ENCODE measurements at regions not wholly inside any gene's neighbourhood (a gene's known extent, or its start where the extent isn't known, plus 50 kb on each side); places are given as distances from the start of the nearest gene placed in this dataset.

- TF ChIP-seq CTCF (IDR thresholded peaks at IDR 0.05; ENCODE audit: insufficient read depth, low read depth, low read length): no peak
- H3K4me3 ChIP-seq (ENCODE audit: low read depth, low read length): no peak overlapping the region
- no peak for DNase-seq (ENCODE audit: low read depth)
Observed at GRCh38 chr11:92475316-92475715, 250.7 kb downstream of the FAT3 start.

- H3K4me3 ChIP-seq (ENCODE audit: low read depth, low read length): no peak overlapping the region
- DNase-seq (ENCODE audit: low read depth): no peak
- no peak for TF ChIP-seq CTCF (IDR thresholded peaks at IDR 0.05; ENCODE audit: insufficient read depth, low read depth, low read length)
Observed at GRCh38 chr11:92475819-92476218, 251.2 kb downstream of the FAT3 start.

- TF ChIP-seq CTCF (IDR thresholded peaks at IDR 0.05; ENCODE audit: insufficient read depth, low read depth, low read length): no peak
- no peak overlapping the region for H3K4me3 ChIP-seq (ENCODE audit: low read depth, low read length)
- no peak for DNase-seq (ENCODE audit: low read depth)
Observed at GRCh38 chr11:92477686-92478085, 253.1 kb downstream of the FAT3 start.

GRCh38 chr11:92480499-92480898 lies 255.9 kb downstream of the FAT3 start:
- DNase-seq (ENCODE audit: low read depth): no peak
- no peak for TF ChIP-seq CTCF (IDR thresholded peaks at IDR 0.05; ENCODE audit: insufficient read depth, low read depth, low read length)
- H3K4me3 ChIP-seq (ENCODE audit: low read depth, low read length): no peak overlapping the region

- no peak for DNase-seq (ENCODE audit: low read depth)
- no peak overlapping the region for H3K4me3 ChIP-seq (ENCODE audit: low read depth, low read length)
- TF ChIP-seq CTCF (IDR thresholded peaks at IDR 0.05; ENCODE audit: insufficient read depth, low read depth, low read length): no peak
Observed at GRCh38 chr11:92482492-92483060, 258.0 kb downstream of the FAT3 start.

- no peak for TF ChIP-seq CTCF (IDR thresholded peaks at IDR 0.05; ENCODE audit: insufficient read depth, low read depth, low read length)
- DNase-seq (ENCODE audit: low read depth): no peak
- no peak overlapping the region for H3K4me3 ChIP-seq (ENCODE audit: low read depth, low read length)
Observed at GRCh38 chr11:92484570-92484969, 260.0 kb downstream of the FAT3 start.

- DNase-seq (ENCODE audit: low read depth): no peak
- no peak for TF ChIP-seq CTCF (IDR thresholded peaks at IDR 0.05; ENCODE audit: insufficient read depth, low read depth, low read length)
- no peak overlapping the region for H3K4me3 ChIP-seq (ENCODE audit: low read depth, low read length)
Observed at GRCh38 chr11:92489826-92490399, 265.3 kb downstream of the FAT3 start.

Measured in fibroblast of villous mesenchyme (primary cell).